ENCODE measurements at regions not wholly inside any gene's neighbourhood (a gene's known extent, or its start where the extent isn't known, plus 50 kb on each side); places are given as distances from the start of the nearest gene placed in this dataset.

DNA sequence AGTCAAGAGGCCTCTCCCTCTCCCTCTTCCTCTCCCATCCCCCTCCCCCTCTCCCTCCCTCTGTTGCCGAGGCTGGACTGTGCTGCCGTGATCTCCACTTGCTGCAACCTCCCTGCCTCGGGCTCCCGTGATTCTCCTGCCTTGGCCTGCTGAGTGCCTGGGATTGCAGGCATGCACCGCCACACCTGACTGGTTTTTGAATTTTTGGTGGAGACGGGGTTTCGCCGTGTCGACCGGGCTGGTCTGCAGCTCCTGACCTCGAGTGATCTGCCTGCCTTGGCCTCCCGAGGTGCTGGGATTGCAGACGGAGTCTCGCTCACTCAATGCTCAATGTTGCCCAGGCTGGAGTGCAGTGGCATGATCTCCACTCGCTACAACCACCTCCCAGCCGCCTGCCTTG, 165.1 kb downstream of the CENPC start:
- TF ChIP-seq, protein P1, sequence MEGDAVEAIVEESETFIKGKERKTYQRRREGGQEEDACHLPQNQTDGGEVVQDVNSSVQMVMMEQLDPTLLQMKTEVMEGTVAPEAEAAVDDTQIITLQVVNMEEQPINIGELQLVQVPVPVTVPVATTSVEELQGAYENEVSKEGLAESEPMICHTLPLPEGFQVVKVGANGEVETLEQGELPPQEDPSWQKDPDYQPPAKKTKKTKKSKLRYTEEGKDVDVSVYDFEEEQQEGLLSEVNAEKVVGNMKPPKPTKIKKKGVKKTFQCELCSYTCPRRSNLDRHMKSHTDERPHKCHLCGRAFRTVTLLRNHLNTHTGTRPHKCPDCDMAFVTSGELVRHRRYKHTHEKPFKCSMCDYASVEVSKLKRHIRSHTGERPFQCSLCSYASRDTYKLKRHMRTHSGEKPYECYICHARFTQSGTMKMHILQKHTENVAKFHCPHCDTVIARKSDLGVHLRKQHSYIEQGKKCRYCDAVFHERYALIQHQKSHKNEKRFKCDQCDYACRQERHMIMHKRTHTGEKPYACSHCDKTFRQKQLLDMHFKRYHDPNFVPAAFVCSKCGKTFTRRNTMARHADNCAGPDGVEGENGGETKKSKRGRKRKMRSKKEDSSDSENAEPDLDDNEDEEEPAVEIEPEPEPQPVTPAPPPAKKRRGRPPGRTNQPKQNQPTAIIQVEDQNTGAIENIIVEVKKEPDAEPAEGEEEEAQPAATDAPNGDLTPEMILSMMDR (IDR thresholded peaks at IDR 0.05): no peak
- TF ChIP-seq POLR2AphosphoS5 (IDR thresholded peaks at IDR 0.05; ENCODE audit: low read depth, low read length) (no peak), FOXM1 (IDR thresholded peaks at IDR 0.05; ENCODE audit: low read depth) (no peak), TAF1 (IDR thresholded peaks at IDR 0.05; ENCODE audit: borderline replicate concordance, low read depth, low read length) (no peak), ZBTB33 (IDR thresholded peaks at IDR 0.05; ENCODE audit: borderline replicate concordance, low read depth) (no peak), MAX (IDR thresholded peaks at IDR 0.05; ENCODE audit: low read depth) (no peak)
- TF ChIP-seq, protein P2, sequence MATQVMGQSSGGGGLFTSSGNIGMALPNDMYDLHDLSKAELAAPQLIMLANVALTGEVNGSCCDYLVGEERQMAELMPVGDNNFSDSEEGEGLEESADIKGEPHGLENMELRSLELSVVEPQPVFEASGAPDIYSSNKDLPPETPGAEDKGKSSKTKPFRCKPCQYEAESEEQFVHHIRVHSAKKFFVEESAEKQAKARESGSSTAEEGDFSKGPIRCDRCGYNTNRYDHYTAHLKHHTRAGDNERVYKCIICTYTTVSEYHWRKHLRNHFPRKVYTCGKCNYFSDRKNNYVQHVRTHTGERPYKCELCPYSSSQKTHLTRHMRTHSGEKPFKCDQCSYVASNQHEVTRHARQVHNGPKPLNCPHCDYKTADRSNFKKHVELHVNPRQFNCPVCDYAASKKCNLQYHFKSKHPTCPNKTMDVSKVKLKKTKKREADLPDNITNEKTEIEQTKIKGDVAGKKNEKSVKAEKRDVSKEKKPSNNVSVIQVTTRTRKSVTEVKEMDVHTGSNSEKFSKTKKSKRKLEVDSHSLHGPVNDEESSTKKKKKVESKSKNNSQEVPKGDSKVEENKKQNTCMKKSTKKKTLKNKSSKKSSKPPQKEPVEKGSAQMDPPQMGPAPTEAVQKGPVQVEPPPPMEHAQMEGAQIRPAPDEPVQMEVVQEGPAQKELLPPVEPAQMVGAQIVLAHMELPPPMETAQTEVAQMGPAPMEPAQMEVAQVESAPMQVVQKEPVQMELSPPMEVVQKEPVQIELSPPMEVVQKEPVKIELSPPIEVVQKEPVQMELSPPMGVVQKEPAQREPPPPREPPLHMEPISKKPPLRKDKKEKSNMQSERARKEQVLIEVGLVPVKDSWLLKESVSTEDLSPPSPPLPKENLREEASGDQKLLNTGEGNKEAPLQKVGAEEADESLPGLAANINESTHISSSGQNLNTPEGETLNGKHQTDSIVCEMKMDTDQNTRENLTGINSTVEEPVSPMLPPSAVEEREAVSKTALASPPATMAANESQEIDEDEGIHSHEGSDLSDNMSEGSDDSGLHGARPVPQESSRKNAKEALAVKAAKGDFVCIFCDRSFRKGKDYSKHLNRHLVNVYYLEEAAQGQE (IDR thresholded peaks at IDR 0.05; ENCODE audit: low read depth, low read length): no peak

All from SK-N-SH (cell line).